ENCODE measurements at regions not wholly inside any gene's neighbourhood (a gene's known extent, or its start where the extent isn't known, plus 50 kb on each side); places are given as distances from the start of the nearest gene placed in this dataset.

DNA sequence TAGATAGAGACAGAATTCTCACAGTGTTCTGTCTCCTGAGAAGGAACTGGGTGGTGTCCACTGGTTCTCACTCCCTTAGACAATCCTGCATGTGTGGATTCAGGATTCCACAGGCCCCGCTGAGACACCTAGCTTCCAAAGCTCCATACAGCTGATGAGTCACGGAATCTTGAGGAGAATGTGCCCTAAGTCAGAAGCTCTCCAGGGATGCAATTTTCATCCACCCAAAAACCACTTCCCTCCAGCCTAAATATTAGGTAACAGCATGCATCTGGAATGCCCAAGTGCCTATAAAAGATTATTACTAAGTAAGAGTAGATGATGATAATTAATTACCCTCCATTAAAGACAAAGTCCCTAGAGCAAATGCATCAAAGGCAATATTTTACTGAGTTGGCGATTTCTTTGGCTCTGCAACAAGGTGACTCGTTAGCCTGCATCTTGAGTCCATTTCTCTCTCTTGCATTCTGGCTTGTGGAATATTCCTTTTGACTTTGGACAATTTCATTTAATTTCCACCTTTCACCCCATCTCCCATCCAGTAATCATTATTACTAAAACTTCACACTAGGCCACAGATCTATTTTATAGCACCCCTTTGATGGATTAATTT is 475.1 kb downstream of the TNS1 start:
- Histone ChIP-seq H3K36me3 (no peaks in the 10 kb centered on the region), H3K4me1 (no peaks in the 10 kb centered on the region), H3K9me3 (no peaks in the 10 kb centered on the region), H3K27me3 (peaks cover 0 to 4% (median 0%) of the 10 kb centered on the region in 4 donors), H3K27ac (no peak overlapping the region), H3K4me3 (no peak overlapping the region)
- TF ChIP-seq POLR2A (IDR thresholded peaks at IDR 0.05) = no peak
- TF ChIP-seq, protein P1, sequence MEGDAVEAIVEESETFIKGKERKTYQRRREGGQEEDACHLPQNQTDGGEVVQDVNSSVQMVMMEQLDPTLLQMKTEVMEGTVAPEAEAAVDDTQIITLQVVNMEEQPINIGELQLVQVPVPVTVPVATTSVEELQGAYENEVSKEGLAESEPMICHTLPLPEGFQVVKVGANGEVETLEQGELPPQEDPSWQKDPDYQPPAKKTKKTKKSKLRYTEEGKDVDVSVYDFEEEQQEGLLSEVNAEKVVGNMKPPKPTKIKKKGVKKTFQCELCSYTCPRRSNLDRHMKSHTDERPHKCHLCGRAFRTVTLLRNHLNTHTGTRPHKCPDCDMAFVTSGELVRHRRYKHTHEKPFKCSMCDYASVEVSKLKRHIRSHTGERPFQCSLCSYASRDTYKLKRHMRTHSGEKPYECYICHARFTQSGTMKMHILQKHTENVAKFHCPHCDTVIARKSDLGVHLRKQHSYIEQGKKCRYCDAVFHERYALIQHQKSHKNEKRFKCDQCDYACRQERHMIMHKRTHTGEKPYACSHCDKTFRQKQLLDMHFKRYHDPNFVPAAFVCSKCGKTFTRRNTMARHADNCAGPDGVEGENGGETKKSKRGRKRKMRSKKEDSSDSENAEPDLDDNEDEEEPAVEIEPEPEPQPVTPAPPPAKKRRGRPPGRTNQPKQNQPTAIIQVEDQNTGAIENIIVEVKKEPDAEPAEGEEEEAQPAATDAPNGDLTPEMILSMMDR (IDR thresholded peaks at IDR 0.05) = no peak
- intact Hi-C loops (cut with DNase I) = no loop called here
- no peak for DNase-seq
- WGBS, 2 donors = 65 to 66% methylated on average over 3 of the region's 4 CpGs

DNA sequence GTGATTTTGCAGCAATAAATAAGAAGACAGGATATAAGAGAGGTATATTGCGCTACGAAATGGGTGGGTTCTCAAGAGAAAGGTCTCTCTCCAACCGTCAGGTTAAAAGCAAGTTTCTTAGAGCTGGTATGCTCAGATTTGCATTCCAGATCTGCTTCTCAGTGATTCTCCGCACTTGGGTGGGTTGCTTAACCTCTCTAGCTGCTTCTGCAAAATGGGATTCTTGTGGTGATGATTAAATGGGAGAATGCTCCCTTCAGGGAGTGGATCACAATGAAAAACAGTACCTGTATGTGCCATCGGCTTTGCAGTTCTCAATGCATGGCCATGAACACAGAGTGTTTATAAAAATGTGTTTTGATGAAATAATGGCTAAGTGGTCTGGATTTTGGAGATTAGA is 477.7 kb downstream of the TNS1 start:
- TF ChIP-seq, protein P1 (IDR thresholded peaks at IDR 0.05) = no peak
- no peak for TF ChIP-seq POLR2A (IDR thresholded peaks at IDR 0.05)
- Histone ChIP-seq H3K27ac (no peak overlapping the region), H3K4me3 (no peak overlapping the region), H3K36me3 (no peaks in the 10 kb centered on the region), H3K9me3 (no peaks in the 10 kb centered on the region), H3K4me1 (no peaks in the 10 kb centered on the region), H3K27me3 (peaks cover 0 to 4% (median 0%) of the 10 kb centered on the region in 4 donors)
- DNase-seq = no peak
- WGBS, 2 donors = 89 to 90% methylated on average over 5 of the region's 5 CpGs
- intact Hi-C loops (cut with DNase I) = no loop called here

DNA sequence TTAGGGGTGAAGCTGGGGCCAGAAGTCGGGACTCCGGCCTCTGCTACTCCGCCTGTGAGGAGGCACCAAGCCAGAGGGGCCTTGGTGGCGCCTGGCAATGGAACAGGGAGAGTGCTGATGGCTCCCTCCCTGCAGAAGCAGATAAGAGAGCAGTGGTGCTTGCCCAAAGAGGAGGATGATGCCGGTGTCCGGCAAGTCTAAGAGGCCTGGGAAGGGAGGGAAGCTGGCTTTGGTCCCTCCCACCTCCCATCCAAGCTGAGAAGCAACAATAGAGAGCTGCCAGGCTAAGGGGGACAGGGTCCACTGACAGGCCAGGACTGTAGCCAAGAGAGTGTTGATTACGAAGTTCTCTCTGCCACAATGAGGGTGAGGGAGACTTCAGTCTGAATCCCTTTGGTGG is 479.5 kb downstream of the TNS1 start:
- intact Hi-C loops (cut with DNase I) = no loop called here
- H3K4me1 ChIP-seq = no peaks in the 10 kb centered on the region
- no peaks in the 10 kb centered on the region for H3K9me3 ChIP-seq
- WGBS, 2 donors = 78 to 81% methylated on average over 7 of the region's 7 CpGs
- H3K4me3 ChIP-seq = no peak overlapping the region
- peaks cover 0 to 4% (median 0%) of the 10 kb centered on the region in 4 donors for H3K27me3 ChIP-seq
- H3K36me3 ChIP-seq = no peaks in the 10 kb centered on the region
- TF ChIP-seq, protein P1 (IDR thresholded peaks at IDR 0.05) = no peak
- no peak for TF ChIP-seq POLR2A (IDR thresholded peaks at IDR 0.05)
- no peak for DNase-seq
- H3K27ac ChIP-seq = no peak overlapping the region

DNA sequence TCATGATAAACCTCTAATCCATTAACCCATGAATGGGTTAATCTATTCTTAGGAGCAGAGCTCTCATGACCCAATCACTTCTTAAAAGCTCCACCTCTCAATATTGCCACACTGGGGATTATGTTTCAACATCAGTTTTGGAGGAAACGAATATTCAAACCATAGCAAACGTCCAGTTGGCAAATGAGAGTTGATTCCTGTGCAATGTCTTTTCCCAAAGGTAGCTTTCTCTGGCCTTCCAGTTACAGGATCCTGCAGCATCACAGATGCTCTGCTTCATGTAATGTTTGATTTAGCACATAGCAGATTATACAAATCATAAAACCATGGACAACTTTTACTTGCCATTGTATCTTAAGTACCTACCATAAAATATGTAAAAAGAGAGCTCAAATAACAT is 481.0 kb downstream of the TNS1 start:
- H3K27me3 ChIP-seq = peaks cover 0 to 4% (median 0%) of the 10 kb centered on the region in 4 donors
- no peak for DNase-seq
- no peaks in the 10 kb centered on the region for H3K9me3 ChIP-seq
- TF ChIP-seq POLR2A (IDR thresholded peaks at IDR 0.05) = no peak
- TF ChIP-seq, protein P1 (IDR thresholded peaks at IDR 0.05) = no peak
- no peak overlapping the region for H3K27ac ChIP-seq
- no peaks in the 10 kb centered on the region for H3K36me3 ChIP-seq
- 12 to 35% methylated on average over 2 of the region's 2 CpGs for WGBS, 2 donors
- intact Hi-C loops (cut with DNase I) = no loop called here
- no peaks in the 10 kb centered on the region for H3K4me1 ChIP-seq
- no peak overlapping the region for H3K4me3 ChIP-seq

DNA sequence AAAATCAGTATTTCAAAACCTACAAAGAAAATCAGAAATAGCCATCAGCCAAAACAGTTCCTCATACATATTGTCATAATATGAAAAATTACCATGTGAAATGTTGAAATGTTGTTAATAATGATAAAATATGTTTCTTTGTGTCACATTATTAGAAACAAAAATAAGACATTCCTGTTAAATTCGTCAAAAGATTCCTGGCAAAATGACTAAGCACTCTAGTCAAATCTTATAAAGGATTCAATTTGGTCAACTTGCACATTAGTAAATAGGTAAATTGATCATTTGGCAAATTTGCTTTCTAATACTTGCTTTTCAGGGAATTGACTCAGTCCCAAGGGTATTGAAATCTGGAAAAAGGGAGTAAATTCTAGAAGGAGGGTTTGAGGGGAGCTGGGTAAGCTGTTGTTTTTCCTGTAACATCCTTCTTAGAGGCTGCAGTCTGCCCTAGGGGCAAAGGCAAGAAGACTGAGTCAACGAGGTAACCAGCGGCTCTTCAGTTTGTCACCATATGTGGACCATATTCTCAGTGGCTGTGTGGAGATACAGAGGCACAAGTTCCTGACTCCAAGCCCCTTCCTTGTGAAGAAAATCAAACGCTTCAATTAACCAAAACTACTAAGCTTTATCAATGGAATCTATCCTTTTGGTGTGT is 482.3 kb downstream of the TNS1 start:
- TF ChIP-seq, protein P1 (IDR thresholded peaks at IDR 0.05) = no peak
- TF ChIP-seq POLR2A (IDR thresholded peaks at IDR 0.05) = no peak
- no peaks in the 10 kb centered on the region for H3K9me3 ChIP-seq
- WGBS, 2 donors = 53 to 69% methylated on average over 4 of the region's 4 CpGs
- H3K36me3 ChIP-seq = no peaks in the 10 kb centered on the region
- DNase-seq = no peak
- intact Hi-C loops (cut with DNase I) = no loop called here
- no peaks in the 10 kb centered on the region for H3K4me1 ChIP-seq
- H3K4me3 ChIP-seq = no peak overlapping the region
- no peaks in the 10 kb centered on the region for H3K27me3 ChIP-seq
- H3K27ac ChIP-seq = peak overlapping the region in 1 of 4 donors; percentile 28
